HT1080 (cell line): ENCODE measurements at regions not wholly inside any gene's neighbourhood (a gene's known extent, or its start where the extent isn't known, plus 50 kb on each side); places are given as distances from the start of the nearest gene placed in this dataset.
"Not testable (repeated sequence)": the region's sequence is repeated elsewhere in the genome, so short reads cannot be mapped to it uniquely, and the experiment has no call there.

Experiments
- DNase-seq: peaks from one replicate; pipeline ENCODE4 v3.0.0-alpha.2; 2015; ENCODE audit warnings: low read depth

DNA sequence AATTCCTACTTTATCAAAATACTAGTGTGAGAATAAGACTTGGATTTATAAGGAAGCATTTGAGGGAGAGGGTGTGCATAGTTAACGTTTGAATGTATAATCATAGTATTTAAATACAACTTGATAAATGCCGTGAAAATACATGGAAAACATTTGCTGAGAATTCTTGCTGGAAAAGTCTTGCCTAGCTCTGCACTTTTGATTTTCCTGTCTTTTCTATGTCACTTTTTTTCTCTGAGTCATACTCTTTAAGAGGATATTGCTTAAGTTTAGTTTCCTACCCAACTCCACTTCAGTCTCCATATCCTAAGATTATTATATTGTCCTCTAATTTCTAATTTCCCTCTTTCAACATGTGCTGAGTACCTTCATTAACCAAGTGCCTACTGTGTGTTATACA, 616.6 kb upstream of the SEMA6A start:
- no peak for DNase-seq

DNA sequence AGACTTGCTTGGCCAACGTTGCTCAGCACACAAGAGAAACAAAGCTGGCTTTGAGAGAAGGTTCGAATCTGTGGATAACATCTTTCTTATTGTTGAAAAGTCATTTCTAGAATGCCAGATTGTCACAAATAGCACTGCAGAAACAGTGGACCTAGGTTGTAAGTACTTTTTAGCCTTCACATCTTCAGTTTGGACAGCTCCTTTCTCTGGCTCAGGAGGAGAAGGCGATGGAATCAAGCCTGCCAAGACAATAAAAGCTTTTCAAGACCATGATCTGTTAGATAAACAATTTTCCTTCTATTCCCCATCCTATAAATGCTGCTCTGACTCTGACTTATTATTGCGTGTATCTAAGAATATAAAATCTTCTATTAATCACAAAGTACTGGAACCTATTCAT, 615.2 kb upstream of the SEMA6A start:
- DNase-seq: no peak

DNA sequence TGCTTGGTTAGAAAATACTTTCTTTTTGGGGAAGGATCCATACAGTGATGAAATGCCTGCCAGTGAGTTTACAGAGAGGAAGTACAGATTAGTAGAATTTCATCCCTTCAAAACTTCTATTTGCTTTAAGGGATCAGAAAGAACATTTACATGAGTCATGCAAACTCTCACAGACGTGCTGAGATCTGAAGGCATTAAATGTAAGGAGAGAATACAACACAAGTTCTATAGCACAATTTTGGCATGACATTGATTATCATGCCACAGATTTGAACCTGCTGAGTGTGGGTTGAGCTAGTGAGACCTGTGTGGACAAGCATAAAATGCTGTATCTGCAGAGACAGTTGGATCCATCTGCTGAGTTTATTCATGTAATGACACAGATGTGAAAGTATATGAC, 613.6 kb upstream of the SEMA6A start:
- DNase-seq: no peak

DNA sequence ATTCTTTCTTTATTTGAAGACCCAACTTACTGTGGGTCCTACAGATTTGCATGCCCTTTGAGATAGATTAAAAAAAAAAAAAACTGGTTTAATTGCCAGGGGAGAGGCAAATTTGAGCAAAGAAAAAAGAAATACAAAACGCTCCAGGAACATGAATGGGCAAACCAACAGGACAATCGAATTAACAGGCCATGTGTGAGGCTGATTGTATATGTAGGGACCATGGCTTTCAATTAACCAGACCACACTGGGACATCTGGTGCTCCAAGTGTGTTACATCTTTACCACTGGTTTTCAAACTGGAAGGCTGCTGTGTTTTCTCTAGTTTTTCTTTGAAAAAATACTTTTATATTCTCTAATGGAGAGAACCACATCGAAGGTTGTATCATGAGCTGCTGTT, 612.1 kb upstream of the SEMA6A start:
- no peak for DNase-seq

DNA sequence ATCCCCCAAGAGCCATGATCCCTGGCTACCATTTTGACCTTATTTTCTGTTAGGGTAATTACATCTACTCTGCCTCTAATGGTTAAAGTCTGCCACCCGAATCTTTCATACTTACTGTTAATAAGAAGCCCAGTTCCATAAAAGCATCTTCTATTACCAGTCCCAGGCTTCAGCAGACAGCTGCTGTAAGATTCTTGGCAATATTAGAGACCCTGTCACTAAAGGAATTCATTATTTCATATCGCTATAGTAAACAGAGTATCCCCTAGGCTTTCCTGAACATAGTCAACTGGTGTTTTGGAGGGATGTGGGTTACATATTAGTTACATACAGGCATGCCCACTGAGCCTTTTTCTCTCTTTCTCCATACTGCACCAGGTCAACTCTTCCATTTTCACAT, 608.7 kb upstream of the SEMA6A start:
- no peak for DNase-seq

DNA sequence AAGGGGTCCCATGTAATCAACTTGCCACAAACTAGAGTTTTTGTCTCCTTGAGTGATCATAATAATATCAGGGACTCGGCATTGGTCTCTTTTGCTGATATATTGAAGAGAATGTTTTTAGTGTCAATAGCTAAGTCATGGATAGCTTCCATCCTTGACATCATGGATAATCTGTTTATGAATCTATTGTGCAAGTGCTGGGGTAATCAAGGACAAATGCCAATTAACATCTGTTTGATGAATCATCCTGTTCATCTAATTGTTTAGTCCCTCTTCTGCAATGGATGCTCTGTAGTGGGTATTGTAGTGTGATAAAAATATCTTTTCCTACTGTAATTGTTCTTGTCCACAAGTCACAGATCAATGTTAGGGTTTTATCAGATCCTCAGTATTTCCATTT, 607.5 kb upstream of the SEMA6A start:
- DNase-seq: no peak

DNA sequence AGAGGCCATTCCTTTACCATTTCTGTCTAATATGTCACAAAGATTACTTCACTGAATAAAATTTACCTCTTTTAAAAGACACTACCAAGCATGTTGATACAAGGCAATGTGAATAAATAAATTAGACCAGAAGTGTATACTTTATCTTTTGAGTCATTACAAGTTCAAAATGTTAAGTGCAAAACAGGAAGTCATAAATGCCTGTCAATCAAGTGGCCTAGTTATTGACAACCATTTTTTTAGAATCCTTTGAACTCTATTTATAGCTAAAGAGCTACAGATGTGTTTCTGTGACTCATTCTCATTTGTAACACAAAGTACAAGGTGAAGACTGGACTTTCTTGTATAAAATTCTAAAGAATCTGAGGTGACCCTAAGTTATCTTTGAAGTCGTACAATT, 602.7 kb upstream of the SEMA6A start:
- DNase-seq: no peak

DNA sequence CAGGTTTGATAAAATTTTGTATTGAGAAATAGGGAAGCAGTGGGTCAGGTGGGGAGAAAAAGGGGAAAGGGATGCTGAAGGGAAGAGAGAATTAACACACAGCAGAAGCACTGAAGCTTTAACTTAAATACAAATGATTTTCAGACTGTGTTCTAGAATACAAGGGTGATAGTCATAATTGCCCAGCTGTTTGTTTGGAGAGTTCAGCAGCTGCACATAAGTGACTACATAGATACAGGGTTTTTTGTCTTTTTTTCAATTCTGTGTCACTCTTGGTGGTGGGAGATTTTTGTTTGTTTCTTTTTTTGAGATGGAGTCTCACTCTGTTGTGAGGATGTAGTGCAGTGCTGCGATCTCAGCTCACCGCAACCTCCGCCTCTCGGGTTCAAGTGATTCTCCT, 590.4 kb upstream of the SEMA6A start:
- DNase-seq: no peak

DNA sequence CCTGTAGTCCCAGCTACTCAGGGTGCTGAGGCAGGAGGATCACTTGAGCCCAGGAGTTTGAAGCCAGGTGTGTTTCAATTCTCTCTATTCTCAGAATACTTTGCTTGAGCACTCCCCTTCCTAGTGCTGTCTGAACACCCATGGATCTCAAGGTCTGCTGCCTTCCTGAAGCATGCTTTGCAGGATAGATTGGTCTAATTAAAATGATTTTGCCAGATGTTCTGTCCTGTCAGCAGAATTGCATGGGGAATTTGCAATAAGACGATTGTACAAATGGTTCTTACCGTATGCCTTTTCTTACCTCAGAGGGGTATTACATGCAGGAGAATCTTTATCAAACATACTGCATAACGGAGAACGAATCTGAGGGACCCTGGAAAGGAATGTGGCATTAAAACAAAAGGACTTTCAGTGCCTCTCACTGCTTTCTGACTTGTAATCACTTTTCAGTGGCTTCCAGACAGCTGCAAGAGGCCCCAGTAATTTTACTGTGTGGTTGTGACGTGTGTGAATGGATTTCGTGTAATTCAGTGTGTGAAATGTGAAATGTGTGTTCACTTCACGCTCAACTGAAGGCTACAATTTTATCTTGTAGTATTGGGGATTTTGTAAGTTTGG, 587.2 kb upstream of the SEMA6A start:
- no peak for DNase-seq

DNA sequence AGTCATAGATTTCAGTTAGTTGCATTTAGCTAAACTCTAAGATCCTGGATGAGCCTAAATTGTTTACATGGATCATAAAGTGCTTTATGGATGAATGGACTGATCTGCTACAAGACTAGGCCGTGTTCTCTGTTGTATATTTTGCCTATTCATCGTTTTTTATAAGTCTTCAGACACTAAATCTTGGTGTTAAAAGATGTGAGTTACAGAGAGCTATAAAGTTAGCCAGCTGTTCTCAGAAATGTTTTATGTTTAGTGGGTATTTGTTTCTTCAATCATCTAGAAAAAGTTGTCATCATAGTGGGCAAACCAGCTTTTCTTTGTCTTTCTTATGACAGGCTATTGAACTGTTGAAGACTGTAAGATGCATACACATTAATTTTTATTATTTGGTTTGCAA, 585.8 kb upstream of the SEMA6A start:
- DNase-seq: no peak

DNA sequence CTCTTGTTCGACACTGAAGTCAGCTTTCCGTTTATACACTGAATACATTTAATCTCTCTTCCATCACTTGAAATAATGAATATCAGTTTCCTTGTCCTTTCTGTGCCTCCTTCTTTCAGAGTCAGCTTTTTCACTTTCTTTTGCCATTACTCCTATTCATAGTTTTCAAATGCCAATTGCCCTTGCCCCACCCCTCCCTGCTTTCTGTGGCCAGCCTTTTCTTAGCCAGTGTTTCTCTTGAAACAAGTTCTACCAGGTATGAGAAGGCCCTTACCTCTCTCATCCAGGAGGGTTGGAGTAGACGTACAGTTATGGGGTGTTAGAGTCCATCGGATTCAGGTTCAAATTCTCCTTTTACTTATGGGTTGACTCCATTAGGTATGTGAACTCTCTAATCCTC, 574.7 kb upstream of the SEMA6A start:
- DNase-seq: no peak

DNA sequence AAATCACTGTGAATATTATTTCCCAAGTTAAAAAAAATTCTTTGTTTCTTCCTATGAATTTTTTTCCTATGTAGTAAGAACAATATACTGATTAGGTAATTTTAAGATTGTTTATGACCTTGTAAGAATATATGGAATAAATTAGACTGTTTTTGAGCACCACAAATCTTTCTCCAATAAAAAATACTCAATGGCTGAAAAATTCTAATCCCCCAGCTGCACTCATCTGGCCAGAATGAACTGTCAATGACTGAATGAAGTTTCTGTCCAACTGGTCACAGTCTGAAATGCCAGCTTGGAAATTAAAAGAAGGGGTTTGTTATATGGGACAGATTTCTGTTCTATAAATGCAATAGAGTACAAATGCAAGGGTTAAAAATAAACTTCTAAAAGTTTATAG, 569.5 kb upstream of the SEMA6A start:
- no peak for DNase-seq

DNA sequence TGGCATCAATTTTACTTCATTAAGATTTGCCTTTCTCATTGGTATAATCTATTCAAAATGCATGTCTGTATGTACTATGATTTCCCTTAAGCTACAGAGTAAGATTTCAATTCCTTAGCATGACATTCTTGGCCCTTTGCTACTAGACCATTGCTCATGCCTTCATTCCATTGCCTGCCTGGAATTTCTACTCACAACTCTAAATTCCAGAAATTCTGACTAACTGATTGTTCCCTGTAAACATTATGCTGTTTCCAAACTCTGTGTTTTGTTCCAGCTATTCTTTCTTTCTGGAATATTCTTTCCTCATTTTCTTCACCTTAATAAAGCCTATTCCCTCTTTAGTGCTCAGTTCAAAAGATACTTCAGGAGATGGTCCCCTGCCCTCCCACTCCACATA, 568.8 kb upstream of the SEMA6A start:
- no peak for DNase-seq

DNA sequence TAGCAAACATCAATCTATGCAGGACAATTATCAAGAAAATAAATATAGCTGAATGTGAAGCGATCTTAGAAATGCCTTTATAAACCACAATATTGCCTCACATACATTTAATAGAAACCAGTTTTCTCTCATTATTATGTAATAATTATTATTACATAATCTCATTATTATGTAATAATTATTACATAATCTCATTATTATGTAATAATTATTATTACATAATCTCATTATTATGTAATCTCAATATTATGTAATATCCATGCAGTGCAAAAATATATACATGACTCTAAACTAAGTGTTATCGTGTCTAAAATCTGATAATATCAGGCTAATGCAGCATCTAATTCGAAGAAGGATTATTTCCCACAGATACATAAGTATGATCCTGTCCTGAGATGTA, 563.9 kb upstream of the SEMA6A start:
- no peak for DNase-seq

DNA sequence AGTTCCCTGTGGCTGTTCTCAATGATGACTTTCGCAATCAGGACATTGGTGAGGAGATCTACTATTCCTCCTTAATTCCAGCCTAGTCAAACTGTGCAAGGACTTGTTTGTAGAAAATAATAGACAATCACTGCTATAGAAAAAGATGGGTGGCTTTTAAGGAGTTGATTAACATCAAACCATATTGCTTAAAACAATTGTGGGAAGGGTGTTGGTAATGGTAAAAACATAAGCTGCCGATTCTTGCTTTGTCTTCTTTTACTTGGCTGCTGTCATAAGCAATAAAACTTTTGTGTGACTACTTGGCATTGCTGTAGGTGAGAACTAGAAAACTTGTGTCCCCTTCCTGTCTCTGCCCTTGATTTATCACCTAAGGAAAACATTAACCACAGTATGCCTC, 561.2 kb upstream of the SEMA6A start:
- DNase-seq: no peak

DNA sequence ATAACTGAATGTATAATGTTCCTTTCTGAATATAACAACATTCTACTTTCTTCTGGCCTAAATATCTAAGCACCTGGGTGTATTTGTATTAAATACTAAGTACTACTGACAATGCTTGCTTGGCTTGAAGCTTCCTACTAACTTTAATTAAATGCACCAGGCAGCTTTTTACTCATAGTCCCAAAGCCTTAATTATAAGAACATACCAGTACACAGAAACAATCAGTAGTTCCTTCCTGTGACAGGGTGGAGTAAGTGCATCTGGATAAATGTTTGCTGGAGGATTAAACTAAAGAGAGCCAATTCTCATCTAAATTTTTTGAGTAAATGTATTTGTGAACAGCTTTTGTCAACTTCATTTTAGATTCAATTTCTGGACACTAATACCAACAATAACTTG, 558.6 kb upstream of the SEMA6A start:
- no peak for DNase-seq

DNA sequence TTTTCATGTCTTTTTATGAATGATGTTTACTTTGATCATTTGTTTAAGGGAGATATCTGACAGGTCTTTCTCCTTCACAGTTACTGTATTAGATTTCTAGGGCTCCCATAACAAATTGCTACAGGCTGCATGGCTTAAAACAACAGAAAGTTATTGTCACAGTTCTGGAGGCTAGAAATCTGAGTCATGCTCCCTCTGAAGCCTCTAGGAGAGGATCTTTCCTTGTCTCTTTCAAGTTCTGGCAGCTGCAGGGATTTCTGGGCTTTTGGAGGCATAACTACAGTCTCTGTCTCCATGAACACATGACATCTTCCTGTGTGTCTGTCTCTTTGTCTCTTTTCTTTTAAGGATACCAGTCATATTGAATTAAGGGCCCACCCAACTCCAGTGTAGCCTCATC, 557.3 kb upstream of the SEMA6A start:
- DNase-seq: no peak

DNA sequence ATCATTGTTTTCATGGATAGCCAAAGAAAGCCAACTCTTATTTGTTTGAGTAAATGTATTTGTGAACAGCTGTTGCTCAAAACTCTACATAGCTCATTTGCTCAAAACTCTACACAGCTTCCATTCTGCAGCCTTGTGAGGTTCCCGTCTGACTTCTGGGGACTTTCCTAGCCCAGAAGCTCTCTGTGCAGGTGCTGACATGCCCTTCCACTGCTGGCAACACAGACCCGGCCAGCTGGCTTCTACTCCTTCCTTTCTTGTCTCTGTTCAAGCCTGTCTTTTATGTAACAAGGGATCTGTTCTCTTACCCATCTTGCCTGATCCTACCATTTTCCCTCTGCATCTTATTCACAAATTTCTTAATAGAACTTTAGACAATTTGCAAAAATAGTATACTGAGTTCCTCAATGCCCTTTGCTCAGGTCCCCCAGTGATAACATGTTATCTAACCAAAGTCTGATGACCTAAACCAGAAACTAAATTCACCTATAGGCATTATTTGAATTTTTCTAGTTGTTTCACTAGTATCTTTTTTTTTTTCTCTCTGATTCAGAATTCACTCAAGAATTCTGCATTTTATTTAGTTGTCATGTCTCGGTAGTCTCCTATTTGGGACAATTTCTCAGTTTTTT, 556.5 kb upstream of the SEMA6A start:
- DNase-seq: no peak

DNA sequence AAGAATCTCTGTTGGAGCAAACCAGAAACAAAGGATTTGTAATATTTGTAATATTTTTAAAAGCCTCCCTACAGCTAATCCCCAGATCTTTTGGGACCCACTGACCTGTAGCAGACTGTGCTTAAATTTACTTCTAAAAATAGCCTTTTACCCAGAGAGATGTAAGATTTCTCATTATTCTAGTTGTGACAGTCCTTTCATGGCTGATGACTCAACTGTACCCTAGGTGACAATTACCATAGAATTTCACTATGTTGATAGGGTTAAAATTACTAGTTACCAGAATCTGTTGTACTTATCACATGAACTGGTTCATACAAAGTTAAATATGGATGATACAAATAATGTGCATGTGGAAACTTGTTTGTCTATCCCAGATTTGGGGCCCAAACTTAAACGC, 543.9 kb upstream of the SEMA6A start:
- no peak for DNase-seq

DNA sequence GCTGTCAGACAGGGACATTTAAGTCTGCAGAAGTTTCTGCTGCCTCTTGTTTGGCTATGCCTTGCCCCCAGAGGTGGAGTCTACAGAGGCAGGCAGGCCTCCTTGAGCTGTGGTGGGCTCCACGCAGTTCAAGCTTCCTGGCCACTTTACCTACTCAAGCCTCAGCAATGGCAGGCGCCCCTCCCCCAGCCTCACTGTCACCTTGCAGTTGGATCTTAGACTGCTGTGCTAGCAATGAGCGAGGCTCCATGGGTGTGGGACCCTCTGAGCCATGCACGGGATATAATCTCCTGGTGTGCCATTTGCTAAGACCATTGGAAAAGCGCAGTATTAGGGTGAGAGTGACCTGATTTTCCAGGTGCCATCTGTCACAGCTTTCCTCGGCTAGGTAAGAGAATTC, 542.7 kb upstream of the SEMA6A start:
- DNase-seq: not testable (repeated sequence)

DNA sequence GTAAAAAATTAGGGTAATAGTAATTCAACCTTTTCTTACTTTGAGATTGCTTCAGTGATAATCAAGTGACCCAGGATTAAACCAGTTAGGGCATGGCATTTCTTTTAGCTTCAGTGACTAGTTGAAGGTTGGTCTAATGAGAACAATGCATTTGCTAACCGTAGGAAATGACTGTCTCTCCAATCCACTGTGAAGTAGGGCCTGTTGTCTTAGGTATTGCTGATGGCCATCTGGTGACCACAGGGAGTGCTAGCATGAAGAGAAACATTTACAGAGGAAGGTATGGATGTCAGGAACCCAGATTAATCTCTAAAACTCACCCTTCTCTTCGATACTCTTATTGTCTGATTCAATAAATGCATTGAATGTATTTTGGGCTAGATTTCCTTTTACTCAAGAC, 535.9 kb upstream of the SEMA6A start:
- DNase-seq: no peak

DNA sequence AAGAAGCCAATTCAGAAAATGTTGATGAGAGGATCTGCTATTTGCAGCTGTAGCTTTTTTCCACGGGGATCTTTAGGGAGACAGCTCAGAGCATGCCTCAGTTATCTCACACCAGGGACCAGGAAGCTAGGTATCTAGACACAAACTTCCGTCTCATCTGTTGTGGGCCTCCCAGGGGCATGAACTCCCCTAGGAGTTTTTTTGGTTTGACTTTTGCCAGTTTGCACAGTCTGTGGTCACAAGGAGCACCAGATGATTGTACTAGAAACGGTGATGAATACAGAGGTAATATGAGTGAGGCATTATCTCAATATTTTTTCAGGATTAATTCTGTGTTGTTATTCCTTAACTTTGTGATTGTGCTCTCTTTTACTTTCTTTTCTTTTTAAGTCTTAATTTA, 533.2 kb upstream of the SEMA6A start:
- no peak for DNase-seq

DNA sequence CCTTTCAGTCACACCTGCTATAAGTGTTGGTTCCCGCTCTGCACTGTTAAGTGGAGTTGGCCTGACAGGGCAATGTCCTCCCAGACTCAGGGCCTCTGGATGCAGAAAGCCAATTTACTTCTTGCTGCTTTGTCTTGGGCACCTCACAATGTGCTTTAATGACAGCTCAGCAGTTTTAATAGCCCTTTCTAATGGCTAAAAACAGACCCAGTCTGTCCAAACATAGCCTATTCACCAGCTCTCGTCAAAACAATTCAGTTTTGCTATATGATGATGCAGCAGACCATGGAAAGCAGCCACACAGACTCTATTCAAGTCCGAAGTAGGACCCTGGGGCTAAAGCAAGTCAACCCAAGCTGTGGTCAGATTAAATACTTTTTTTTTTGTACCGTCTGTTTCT, 529.1 kb upstream of the SEMA6A start:
- DNase-seq: no peak

DNA sequence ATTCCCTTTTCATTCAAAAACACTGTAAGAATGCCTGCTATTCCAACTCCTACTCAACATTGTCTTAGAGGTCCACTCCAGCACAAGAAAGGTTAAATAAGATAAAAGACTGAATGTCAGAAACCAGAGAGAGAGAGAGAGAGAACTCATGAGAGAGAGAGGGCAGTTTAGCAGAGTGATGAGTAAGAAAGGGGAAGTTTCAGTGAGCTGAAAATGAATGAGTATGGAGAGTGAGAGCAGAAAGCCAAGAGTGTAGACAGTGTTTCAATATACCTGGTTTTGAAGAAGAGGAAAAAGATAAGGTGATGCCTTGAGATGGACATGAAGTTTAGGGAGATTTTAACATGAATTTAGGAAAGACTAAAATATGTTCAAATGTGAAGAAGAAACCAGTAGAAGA, 528.0 kb upstream of the SEMA6A start:
- no peak for DNase-seq
